HEK293 (cell line): ENCODE measurements at regions not wholly inside any gene's neighbourhood (a gene's known extent, or its start where the extent isn't known, plus 50 kb on each side); places are given as distances from the start of the nearest gene placed in this dataset.

Experiments
- CTCF ChIA-PET: fragments of 350-600 bp; formaldehyde crosslinking; extraction: SDS; loops from one replicate; lab custom pipeline; 2021; ENCODE audit warnings: antibody characterized with exemption; lab: Yijun Ruan, JAX
- POLR2A ChIA-PET: fragments of 300-600 bp; formaldehyde crosslinking; extraction: SDS; loops from one replicate; lab custom pipeline; 2020; ENCODE audit warnings: antibody characterized with exemption, inconsistent platforms; lab: Yijun Ruan, JAX
- H3K27ac ChIP-seq: fragments of 200-500 bp; sonication (Bioruptor generic); 2 replicates; pipeline ENCODE4 v1.5.1; 2014; ENCODE audit warnings: low read depth, low read length, control low read depth, inconsistent platforms; ENCODE audit errors: extremely low read depth
- H3K36me3 ChIP-seq, 2 experiments: fragments of 200-500 bp in 1 of 2; sonication (Bioruptor generic) in 1 of 2; 1 replicate in 1 of 2; 2 replicates in 1 of 2; pipeline ENCODE4 v1.5.1; 2014 to 2017; ENCODE audit warnings: inconsistent platforms in 2 of 2, low read length in 2 of 2; ENCODE audit not compliant: control insufficient read depth in 2 of 2, insufficient read depth in 1 of 2
- H3K4me1 ChIP-seq: fragments of 200-500 bp; sonication (Bioruptor generic); 2 replicates; pipeline ENCODE4 v1.5.1; 2014; ENCODE audit warnings: mild to moderate bottlenecking, low read length, inconsistent platforms; ENCODE audit not compliant: control insufficient read depth, insufficient read depth
- H3K4me3 ChIP-seq: 2 replicates; pipeline ENCODE4 v1.5.1; 2011; ENCODE audit warnings: low read depth, mild to moderate bottlenecking, control low read depth, low read length, moderate library complexity
- H3K9me3 ChIP-seq: fragments of 200-500 bp; sonication (Bioruptor generic); 2 replicates; pipeline ENCODE4 v1.5.1; 2014; ENCODE audit warnings: low read depth, low read length, inconsistent platforms; ENCODE audit not compliant: control insufficient read depth, insufficient read depth
- BCL11B ChIP-seq: fragments of 450-650 bp; formaldehyde crosslinking; IDR thresholded peaks from 2 replicates; pipeline ENCODE4 v1.5.1; 2016; ENCODE audit warnings: low read depth, missing biosample characterization, missing genetic modification characterization
- BCL6B ChIP-seq: fragments of 450-650 bp; formaldehyde crosslinking; IDR thresholded peaks from 2 replicates; pipeline ENCODE4 v1.5.1; 2017; ENCODE audit warnings: missing biosample characterization, missing genetic modification characterization
- EGR2 ChIP-seq: fragments of 450-650 bp; formaldehyde crosslinking; IDR thresholded peaks from 2 replicates; pipeline ENCODE4 v1.5.1; 2016; ENCODE audit warnings: low read depth, missing biosample characterization, missing genetic modification characterization
- HOXC10 ChIP-seq: sonication (generic); formaldehyde crosslinking; IDR thresholded peaks from 2 replicates; pipeline ENCODE4 v1.8.1; 2023; ENCODE audit warnings: mild to moderate bottlenecking, missing genetic modification reagents
- RBAK ChIP-seq: fragments of 450-650 bp; formaldehyde crosslinking; IDR thresholded peaks from 2 replicates; pipeline ENCODE4 v1.5.1; 2016; ENCODE audit warnings: missing biosample characterization, missing genetic modification characterization
- ZBTB49 ChIP-seq: fragments of 450-650 bp; formaldehyde crosslinking; IDR thresholded peaks from 2 replicates; pipeline ENCODE4 v1.5.1; 2016; ENCODE audit warnings: missing biosample characterization, missing genetic modification characterization, low read depth
- ZBTB7A ChIP-seq: fragments of 450-650 bp; formaldehyde crosslinking; IDR thresholded peaks from 2 replicates; pipeline ENCODE4 v1.5.1; 2016; ENCODE audit warnings: low read depth, missing biosample characterization, missing genetic modification characterization
- ZNF169 ChIP-seq: fragments of 450-650 bp; formaldehyde crosslinking; IDR thresholded peaks from 2 replicates; pipeline ENCODE4 v1.5.1; 2016; ENCODE audit warnings: missing biosample characterization, missing genetic modification characterization
- ZNF174 ChIP-seq: fragments of 450-650 bp; formaldehyde crosslinking; IDR thresholded peaks from 2 replicates; pipeline ENCODE4 v1.5.0; 2017; ENCODE audit warnings: missing biosample characterization, mild to moderate bottlenecking, missing genetic modification characterization
- ZNF23 ChIP-seq: fragments of 450-650 bp; formaldehyde crosslinking; IDR thresholded peaks from 2 replicates; pipeline ENCODE4 v1.5.1; 2016; ENCODE audit warnings: missing biosample characterization, missing genetic modification characterization, borderline replicate concordance
- ZNF24 ChIP-seq: fragments of 450-650 bp; formaldehyde crosslinking; IDR thresholded peaks from 2 replicates; pipeline ENCODE4 v1.5.1; 2016; ENCODE audit warnings: missing biosample characterization, missing genetic modification characterization
- ZNF248 ChIP-seq: fragments of 450-650 bp; formaldehyde crosslinking; IDR thresholded peaks from 2 replicates; pipeline ENCODE4 v1.5.1; 2017; ENCODE audit warnings: missing biosample characterization, missing genetic modification characterization
- ZNF26 ChIP-seq: fragments of 450-650 bp; formaldehyde crosslinking; IDR thresholded peaks from 2 replicates; pipeline ENCODE4 v1.5.1; 2016; ENCODE audit warnings: missing biosample characterization, missing genetic modification characterization
- ZNF544 ChIP-seq: fragments of 450-650 bp; formaldehyde crosslinking; IDR thresholded peaks from 2 replicates; pipeline ENCODE4 v1.5.0; 2017; ENCODE audit warnings: missing biosample characterization, missing genetic modification characterization
- ZNF558 ChIP-seq: fragments of 450-650 bp; formaldehyde crosslinking; IDR thresholded peaks from 2 replicates; pipeline ENCODE4 v1.5.1; 2016; ENCODE audit warnings: missing biosample characterization, missing genetic modification characterization
- ZNF561 ChIP-seq: fragments of 450-650 bp; IDR thresholded peaks from 2 replicates; pipeline ENCODE4 v1.5.1; 2018; ENCODE audit warnings: missing biosample characterization, missing genetic modification characterization, borderline replicate concordance
- ZNF645 ChIP-seq: fragments of 450-650 bp; formaldehyde crosslinking; IDR thresholded peaks from 2 replicates; pipeline ENCODE4; 2016; ENCODE audit warnings: missing biosample characterization, missing genetic modification characterization
- ZNF664 ChIP-seq: fragments of 450-650 bp; formaldehyde crosslinking; IDR thresholded peaks from 2 replicates; pipeline ENCODE4 v1.5.1; 2016; ENCODE audit warnings: missing biosample characterization, missing genetic modification characterization
- ZNF791 ChIP-seq: fragments of 450-650 bp; formaldehyde crosslinking; IDR thresholded peaks from 2 replicates; pipeline ENCODE4 v1.5.1; 2016; ENCODE audit warnings: missing biosample characterization, missing genetic modification characterization
- ZSCAN16 ChIP-seq: fragments of 450-650 bp; formaldehyde crosslinking; IDR thresholded peaks from 2 replicates; pipeline ENCODE4 v1.5.1; 2016; ENCODE audit warnings: missing biosample characterization, missing genetic modification characterization

GRCh38 chr21:22898051-22898665, 1899.9 kb downstream of the NCAM2 start:
- POLR2A ChIA-PET = no interaction called here
- no peaks in the 10 kb centered on the region; the same call in 1 of the 2 replicates for H3K9me3 ChIP-seq

GRCh38 chr21:22900490-22900889, 1902.3 kb downstream of the NCAM2 start:
- no peaks in the 10 kb centered on the region; the same call in 1 of the 2 replicates for H3K9me3 ChIP-seq
- TF ChIP-seq ZNF169 (tag by site-specific recombination) (no peak), ZNF558 (no peak), ZNF544 (no peak)
- H3K27ac ChIP-seq = no peak overlapping the region
- no peaks in the 10 kb centered on the region for H3K4me1 ChIP-seq
- no peak overlapping the region for H3K4me3 ChIP-seq
- ChIA-PET POLR2A (no interaction called here), CTCF (interaction anchor here (0.6 to 0.7 kb wide), 3 partner anchors 40 to 125 kb away, joined by 3 to 4 read pairs (median 3); no protein-coding TSS in a partner anchor)
- H3K36me3 ChIP-seq = no peaks in the 10 kb centered on the region

More at GRCh38 chr21:22898051-22898665, 1899.9 kb downstream of the NCAM2 start:
- Histone ChIP-seq H3K36me3 (no peaks in the 10 kb centered on the region), H3K4me1 (no peaks in the 10 kb centered on the region), H3K4me3 (no peak overlapping the region), H3K27ac (no peak overlapping the region)
- TF ChIP-seq ZNF23 (tag by site-specific recombination) (no peak), ZNF24 (tag by site-specific recombination) (no peak), ZNF791 (tag by site-specific recombination) (no peak), ZBTB7A (tag by site-specific recombination) (no peak), ZBTB49 (tag by site-specific recombination) (no peak), ZSCAN16 (tag by site-specific recombination) (no peak), ZNF561 (no peak), RBAK (tag by site-specific recombination) (no peak), BCL6B (tag by site-specific recombination) (no peak), ZNF558 (no peak), BCL11B (tag by site-specific recombination) (no peak), ZNF248 (tag by site-specific recombination) (no peak), ZNF664 (tag by site-specific recombination) (no peak), ZNF174 (tag by site-specific recombination) (no peak), EGR2 (tag by site-specific recombination) (no peak), ZNF26 (no peak), HOXC10 (CRISPR knock-in tag) (no peak), ZNF645 (no peak)
- CTCF ChIA-PET = no interaction called here
